ENCODE measurements at regions not wholly inside any gene's neighbourhood (a gene's known extent, or its start where the extent isn't known, plus 50 kb on each side); places are given as distances from the start of the nearest gene placed in this dataset.
"Not testable (repeated sequence)": the region's sequence is repeated elsewhere in the genome, so short reads cannot be mapped to it uniquely, and the experiment has no call there.

- Histone ChIP-seq H4K12ac (ENCODE audit: low read depth, low read length) (no peak overlapping the region), H3K23ac (ENCODE audit: low read length) (no peak overlapping the region), H2AK5ac (ENCODE audit: low read length) (no peak overlapping the region), H3K4me3 (ENCODE audit: low read depth, low read length) (no peak overlapping the region), H3K79me1 (ENCODE audit: low read length) (no peaks in the 10 kb centered on the region), H3K14ac (ENCODE audit: low read length) (no peak overlapping the region), H2AFZ (ENCODE audit: insufficient read depth, low read length, poor library complexity) (no peak overlapping the region), H2BK12ac (ENCODE audit: low read length) (no peak overlapping the region), H3K4ac (ENCODE audit: low read depth, low read length) (no peak overlapping the region), H3K4me1 (ENCODE audit: control insufficient read depth in 1 of 2, insufficient read depth in 2 of 2, low read length in 2 of 2) (peaks cover under 1 to 2% of the 10 kb centered on the region in 2 experiments), H3K9ac (ENCODE audit: low read length) (no peak overlapping the region), H3K27me3 (ENCODE audit: insufficient read depth, low read length) (no peaks in the 10 kb centered on the region), H3K36me3 (ENCODE audit: control insufficient read depth in 1 of 2, insufficient read depth in 2 of 2, low read length in 2 of 2) (no peaks in the 10 kb centered on the region), H3K27ac (ENCODE audit: low read depth, low read length) (no peak overlapping the region), H2BK120ac (ENCODE audit: insufficient read depth, low read length, poor library complexity) (no peak overlapping the region), H3K4me2 (ENCODE audit: low read length) (no peak overlapping the region), H4K91ac (ENCODE audit: low read depth, low read length) (no peak overlapping the region), H2BK5ac (ENCODE audit: low read depth, low read length, poor library complexity) (no peak overlapping the region), H4K8ac (ENCODE audit: low read depth, low read length) (no peak overlapping the region), H3K79me2 (ENCODE audit: control insufficient read depth, insufficient read depth, low read length, poor library complexity) (no peaks in the 10 kb centered on the region), H3K18ac (ENCODE audit: low read length) (no peak overlapping the region), H3K9me3 (ENCODE audit: insufficient read depth, low read depth, low read length) (peaks cover 9% of the 10 kb centered on the region)
- no peak for DNase-seq
- WGBS (ENCODE audit: extremely low coverage, insufficient coverage, insufficient read length): no CpG with 5 or more reads among the region's 3 CpGs
Measured at GRCh38 chr20:57974863-57975262, 253.6 kb downstream of the ANKRD60 start.

GRCh38 chr20:57973886-57974285 is 254.6 kb downstream of the ANKRD60 start:
- peaks cover 9% of the 10 kb centered on the region for H3K9me3 ChIP-seq (ENCODE audit: insufficient read depth, low read depth, low read length)
- no peak overlapping the region for H3K14ac ChIP-seq (ENCODE audit: low read length)
- DNase-seq: no peak
- H3K4me2 ChIP-seq (ENCODE audit: low read length): no peak overlapping the region
- no peak overlapping the region for H2BK12ac ChIP-seq (ENCODE audit: low read length)
- H3K79me2 ChIP-seq (ENCODE audit: control insufficient read depth, insufficient read depth, low read length, poor library complexity): no peaks in the 10 kb centered on the region
- no peak overlapping the region for H3K27ac ChIP-seq (ENCODE audit: low read depth, low read length)
- no peak overlapping the region for H2AFZ ChIP-seq (ENCODE audit: insufficient read depth, low read length, poor library complexity)
- peaks cover 0 to 2% of the 10 kb centered on the region in 2 experiments for H3K4me1 ChIP-seq (ENCODE audit: control insufficient read depth in 1 of 2, insufficient read depth in 2 of 2, low read length in 2 of 2)
- H4K91ac ChIP-seq (ENCODE audit: low read depth, low read length): no peak overlapping the region
- no peak overlapping the region for H4K12ac ChIP-seq (ENCODE audit: low read depth, low read length)
- no peaks in the 10 kb centered on the region for H3K27me3 ChIP-seq (ENCODE audit: insufficient read depth, low read length)
- H3K23ac ChIP-seq (ENCODE audit: low read length): no peak overlapping the region
- no peak overlapping the region for H3K4me3 ChIP-seq (ENCODE audit: low read depth, low read length)
- H3K36me3 ChIP-seq (ENCODE audit: control insufficient read depth in 1 of 2, insufficient read depth in 2 of 2, low read length in 2 of 2): no peaks in the 10 kb centered on the region
- H3K79me1 ChIP-seq (ENCODE audit: low read length): no peaks in the 10 kb centered on the region
- no peak overlapping the region for H3K9ac ChIP-seq (ENCODE audit: low read length)
- H2BK5ac ChIP-seq (ENCODE audit: low read depth, low read length, poor library complexity): no peak overlapping the region
- no CpG with 5 or more reads among the region's 3 CpGs for WGBS (ENCODE audit: extremely low coverage, insufficient coverage, insufficient read length)
- no peak overlapping the region for H2AK5ac ChIP-seq (ENCODE audit: low read length)
- H3K4ac ChIP-seq (ENCODE audit: low read depth, low read length): no peak overlapping the region
- no peak overlapping the region for H4K8ac ChIP-seq (ENCODE audit: low read depth, low read length)
- H3K18ac ChIP-seq (ENCODE audit: low read length): no peak overlapping the region
- no peak overlapping the region for H2BK120ac ChIP-seq (ENCODE audit: insufficient read depth, low read length, poor library complexity)

GRCh38 chr20:57971583-57971982 is 256.9 kb downstream of the ANKRD60 start:
- H3K4ac ChIP-seq (ENCODE audit: low read depth, low read length); H3K9me3 ChIP-seq (ENCODE audit: insufficient read depth, low read depth, low read length); H2BK5ac ChIP-seq (ENCODE audit: low read depth, low read length, poor library complexity); H4K12ac ChIP-seq (ENCODE audit: low read depth, low read length); H3K4me2 ChIP-seq (ENCODE audit: low read length); H3K9ac ChIP-seq (ENCODE audit: low read length); H4K91ac ChIP-seq (ENCODE audit: low read depth, low read length); DNase-seq; H3K79me2 ChIP-seq (ENCODE audit: control insufficient read depth, insufficient read depth, low read length, poor library complexity); H3K27me3 ChIP-seq (ENCODE audit: insufficient read depth, low read length); H3K23ac ChIP-seq (ENCODE audit: low read length); H4K8ac ChIP-seq (ENCODE audit: low read depth, low read length); H2AFZ ChIP-seq (ENCODE audit: insufficient read depth, low read length, poor library complexity); H2BK12ac ChIP-seq (ENCODE audit: low read length); H3K79me1 ChIP-seq (ENCODE audit: low read length); H2AK5ac ChIP-seq (ENCODE audit: low read length); H3K18ac ChIP-seq (ENCODE audit: low read length); H3K4me1 ChIP-seq (ENCODE audit: control insufficient read depth in 1 of 2, insufficient read depth in 2 of 2, low read length in 2 of 2); H3K36me3 ChIP-seq (ENCODE audit: control insufficient read depth in 1 of 2, insufficient read depth in 2 of 2, low read length in 2 of 2); H2BK120ac ChIP-seq (ENCODE audit: insufficient read depth, low read length, poor library complexity); H3K14ac ChIP-seq (ENCODE audit: low read length); H3K27ac ChIP-seq (ENCODE audit: low read depth, low read length); H3K4me3 ChIP-seq (ENCODE audit: low read depth, low read length): not testable (repeated sequence)
- no CpG with 5 or more reads among the region's 1 CpG for WGBS (ENCODE audit: extremely low coverage, insufficient coverage, insufficient read length)

- H3K4me1 ChIP-seq (ENCODE audit: control insufficient read depth in 1 of 2, insufficient read depth in 2 of 2, low read length in 2 of 2): no peaks in the 10 kb centered on the region
- H2BK5ac ChIP-seq (ENCODE audit: low read depth, low read length, poor library complexity): no peak overlapping the region
- H3K4ac ChIP-seq (ENCODE audit: low read depth, low read length): no peak overlapping the region
- no peak overlapping the region for H3K27ac ChIP-seq (ENCODE audit: low read depth, low read length)
- no peaks in the 10 kb centered on the region for H3K79me1 ChIP-seq (ENCODE audit: low read length)
- H3K4me2 ChIP-seq (ENCODE audit: low read length): no peak overlapping the region
- H3K4me3 ChIP-seq (ENCODE audit: low read depth, low read length): no peak overlapping the region
- no peaks in the 10 kb centered on the region for H3K27me3 ChIP-seq (ENCODE audit: insufficient read depth, low read length)
- peaks cover 5% of the 10 kb centered on the region for H3K9me3 ChIP-seq (ENCODE audit: insufficient read depth, low read depth, low read length)
- no peak for DNase-seq
- H2AK5ac ChIP-seq (ENCODE audit: low read length): no peak overlapping the region
- no peak overlapping the region for H3K9ac ChIP-seq (ENCODE audit: low read length)
- H3K14ac ChIP-seq (ENCODE audit: low read length): no peak overlapping the region
- no peak overlapping the region for H3K23ac ChIP-seq (ENCODE audit: low read length)
- H3K79me2 ChIP-seq (ENCODE audit: control insufficient read depth, insufficient read depth, low read length, poor library complexity): no peaks in the 10 kb centered on the region
- no peak overlapping the region for H2BK120ac ChIP-seq (ENCODE audit: insufficient read depth, low read length, poor library complexity)
- H4K12ac ChIP-seq (ENCODE audit: low read depth, low read length): no peak overlapping the region
- no peak overlapping the region for H4K91ac ChIP-seq (ENCODE audit: low read depth, low read length)
- no peak overlapping the region for H4K8ac ChIP-seq (ENCODE audit: low read depth, low read length)
- no CpG with 5 or more reads among the region's 6 CpGs for WGBS (ENCODE audit: extremely low coverage, insufficient coverage, insufficient read length)
- no peaks in the 10 kb centered on the region for H3K36me3 ChIP-seq (ENCODE audit: control insufficient read depth in 1 of 2, insufficient read depth in 2 of 2, low read length in 2 of 2)
- no peak overlapping the region for H3K18ac ChIP-seq (ENCODE audit: low read length)
- H2BK12ac ChIP-seq (ENCODE audit: low read length): no peak overlapping the region
- H2AFZ ChIP-seq (ENCODE audit: insufficient read depth, low read length, poor library complexity): no peak overlapping the region
Measured at GRCh38 chr20:57970856-57971255, 257.6 kb downstream of the ANKRD60 start.
